GM11168 (cell line): ENCODE measurements at regions not wholly inside any gene's neighbourhood (a gene's known extent, or its start where the extent isn't known, plus 50 kb on each side); places are given as distances from the start of the nearest gene placed in this dataset.

Source experiments
- in situ Hi-C: fragments of 300-500 bp; cut with MboI; formaldehyde crosslinking; loops from one replicate; pipeline ENCODE4 v1.12.0; 2022; ENCODE audit warnings: low sequenced_read_pairs; ENCODE audit not compliant: unreplicated experiment

DNA sequence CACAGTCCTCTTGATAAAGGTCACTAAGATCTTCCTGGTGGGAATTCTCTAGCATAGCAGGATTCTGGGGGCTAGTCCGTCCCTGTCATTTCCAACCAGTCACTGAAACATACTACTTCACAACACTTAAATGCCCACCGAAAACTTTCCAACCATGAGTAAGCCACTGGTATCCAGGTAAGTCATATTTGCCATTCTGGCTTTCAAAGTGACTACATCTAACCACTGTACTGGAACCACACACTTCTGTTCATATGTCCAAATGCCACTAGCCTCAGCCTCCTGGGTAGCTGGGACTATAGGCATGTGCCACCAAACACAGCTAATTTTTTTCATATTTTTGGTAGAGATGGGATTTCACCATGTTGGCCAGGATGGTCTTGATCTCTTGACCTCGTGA is 64.3 kb upstream of the VANGL1 start:
- in situ Hi-C loops, result loop anchor here (25.0 kb wide), 1 partner anchor 590 kb away; no protein-coding TSS in a partner anchor

DNA sequence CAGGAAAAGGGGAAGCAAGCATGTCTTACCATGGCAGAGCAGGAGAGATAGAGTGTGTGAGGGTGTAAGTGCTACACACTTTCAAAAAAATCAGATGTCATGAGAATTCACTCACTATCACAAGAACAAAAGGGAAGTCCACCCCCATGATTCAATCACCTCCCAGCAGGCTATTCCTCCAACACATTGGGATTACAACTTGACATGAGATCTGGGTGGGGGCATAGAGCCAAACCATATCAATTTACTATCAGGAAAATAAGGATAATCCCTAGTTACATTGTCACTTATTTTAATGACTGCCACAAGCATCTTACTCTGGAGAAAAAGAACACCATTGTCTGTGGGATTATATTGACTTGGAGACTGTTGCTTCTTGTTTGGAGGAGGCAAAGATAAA is 66.1 kb upstream of the VANGL1 start:
- in situ Hi-C loops, result loop anchor here (25.0 kb wide), 1 partner anchor 588 kb away; no protein-coding TSS in a partner anchor

DNA sequence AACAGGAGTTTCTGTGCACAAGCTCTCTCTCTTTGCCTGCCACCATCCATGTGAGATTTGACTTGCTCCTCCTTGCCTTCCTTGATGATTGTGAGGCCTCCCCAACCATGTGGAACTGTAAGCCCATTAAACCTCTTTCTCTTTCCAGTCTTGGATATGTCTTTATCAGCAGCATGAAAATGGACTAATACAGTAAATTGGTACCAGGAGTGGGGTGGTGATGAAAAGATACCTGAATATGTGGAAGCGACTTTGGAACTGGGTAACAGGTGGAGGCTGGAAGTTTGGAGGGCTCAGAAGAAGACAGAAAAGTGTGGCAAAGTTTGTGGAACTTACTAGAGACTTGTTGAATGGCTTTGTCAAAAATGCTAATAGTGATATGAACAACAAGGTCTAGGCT is 69.1 kb upstream of the VANGL1 start:
- in situ Hi-C loops, result no loop called here

DNA sequence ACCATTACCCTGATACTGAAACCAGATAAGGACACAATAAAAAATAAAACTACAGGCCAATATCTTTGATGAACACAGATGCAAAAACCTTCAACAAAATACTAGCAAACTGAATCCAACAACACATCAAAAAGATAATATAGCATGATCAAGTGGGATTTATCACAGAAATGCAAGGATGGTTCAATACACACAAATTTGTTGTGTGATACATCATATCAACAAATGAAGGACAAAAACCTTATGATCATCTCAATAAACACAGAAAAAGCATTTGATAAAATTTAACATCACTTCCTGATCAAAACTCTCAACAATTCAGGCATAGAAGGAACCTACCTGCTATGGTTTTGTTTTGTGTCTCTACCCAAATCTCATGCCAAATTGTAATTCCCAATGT is 74.3 kb upstream of the VANGL1 start:
- in situ Hi-C loops, result no loop called here

DNA sequence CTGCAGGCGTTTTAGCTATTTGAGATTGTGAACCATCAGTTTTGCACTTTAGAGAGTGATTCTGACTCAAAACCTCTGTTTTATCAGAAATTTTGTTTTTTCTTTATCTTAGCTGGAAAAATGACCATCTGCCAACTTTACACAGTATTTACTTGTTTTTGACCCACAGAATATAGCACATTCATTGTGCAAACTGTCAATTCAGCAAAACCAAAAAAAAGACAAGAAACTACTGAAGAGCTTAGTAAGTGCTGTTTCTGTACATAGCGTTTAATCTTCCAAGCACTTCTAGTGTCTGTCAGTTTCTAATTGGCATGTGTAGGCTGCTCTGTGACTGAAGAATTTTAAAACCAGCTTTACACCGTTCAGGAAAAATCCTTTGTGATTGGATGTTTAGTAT is 76.0 kb upstream of the VANGL1 start:
- in situ Hi-C loops, result no loop called here

DNA sequence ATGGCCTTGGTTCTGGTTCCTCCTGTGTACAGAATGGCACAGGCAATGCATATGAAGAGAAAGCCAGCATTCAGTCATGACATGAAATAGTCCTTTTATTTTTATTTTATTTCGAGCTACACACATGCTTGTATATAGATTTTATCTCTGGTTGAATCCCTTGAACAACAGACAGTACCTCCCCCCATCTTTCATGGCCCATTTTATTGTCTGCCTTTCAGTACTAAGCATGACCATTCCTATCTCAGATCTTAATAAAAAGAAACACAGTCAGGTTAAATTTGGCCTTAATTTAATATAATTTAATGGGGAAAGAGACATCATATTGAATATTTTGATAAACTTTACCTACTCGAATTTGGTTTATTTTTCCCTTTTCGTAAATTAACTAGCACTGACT is 76.4 kb upstream of the VANGL1 start:
- in situ Hi-C loops, result no loop called here

DNA sequence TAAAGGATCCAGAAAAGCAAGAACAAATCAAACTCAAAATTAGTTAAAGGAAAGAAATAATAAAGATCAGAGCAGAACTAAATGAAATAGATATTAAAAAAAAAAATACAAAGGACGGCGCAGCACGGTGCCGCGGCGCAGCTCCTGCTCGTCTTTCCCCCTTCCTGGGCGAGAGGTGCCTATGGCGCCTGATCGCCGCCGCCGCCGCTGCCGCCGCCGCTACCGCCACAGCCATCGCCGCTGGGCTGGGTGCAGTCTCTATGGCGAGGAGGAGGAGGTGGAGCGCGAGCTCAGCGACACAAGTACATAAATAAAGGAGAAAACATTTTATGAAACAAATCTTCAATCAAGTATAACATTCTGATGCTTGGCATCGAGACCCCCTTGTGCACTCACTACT is 77.6 kb upstream of the VANGL1 start:
- in situ Hi-C loops, result no loop called here

DNA sequence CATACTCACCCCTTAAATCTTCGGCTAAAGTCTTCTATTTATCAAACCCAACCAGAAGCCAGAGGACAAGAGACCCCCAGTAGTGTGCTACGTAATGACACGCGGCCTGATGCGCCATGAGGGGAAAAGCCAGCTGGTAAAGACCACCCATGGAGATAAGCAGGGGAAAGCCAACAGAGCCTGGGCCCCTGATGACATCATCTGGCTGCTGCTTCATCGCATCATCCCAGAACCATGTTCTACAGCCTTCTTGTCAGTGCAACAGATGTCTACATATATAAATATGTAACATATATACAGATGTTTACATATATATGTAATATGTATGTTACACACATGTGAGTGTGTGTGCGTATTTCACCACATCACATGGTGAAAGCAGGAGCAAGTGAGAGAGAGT is 81.7 kb upstream of the VANGL1 start:
- in situ Hi-C loops, result no loop called here

DNA sequence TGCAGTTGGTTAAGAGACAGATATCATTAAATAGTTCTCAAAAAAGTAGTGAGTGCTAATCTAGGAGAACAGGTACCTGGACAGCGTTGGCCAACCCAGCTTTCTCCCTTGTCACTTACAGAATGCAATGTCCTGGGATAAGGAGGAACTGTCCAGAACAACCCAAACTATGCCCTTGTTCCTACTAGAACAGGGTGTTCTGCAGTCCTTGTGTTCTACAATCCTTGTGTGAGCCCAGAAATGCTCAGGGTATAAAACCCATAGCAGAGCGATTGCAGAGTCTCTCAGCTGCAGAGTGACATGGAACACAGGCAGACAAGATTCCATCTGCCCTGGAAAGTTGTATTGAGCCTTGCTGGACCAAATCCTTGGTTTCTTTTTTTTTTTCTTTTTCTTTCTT is 83.5 kb upstream of the VANGL1 start:
- in situ Hi-C loops, result no loop called here

DNA sequence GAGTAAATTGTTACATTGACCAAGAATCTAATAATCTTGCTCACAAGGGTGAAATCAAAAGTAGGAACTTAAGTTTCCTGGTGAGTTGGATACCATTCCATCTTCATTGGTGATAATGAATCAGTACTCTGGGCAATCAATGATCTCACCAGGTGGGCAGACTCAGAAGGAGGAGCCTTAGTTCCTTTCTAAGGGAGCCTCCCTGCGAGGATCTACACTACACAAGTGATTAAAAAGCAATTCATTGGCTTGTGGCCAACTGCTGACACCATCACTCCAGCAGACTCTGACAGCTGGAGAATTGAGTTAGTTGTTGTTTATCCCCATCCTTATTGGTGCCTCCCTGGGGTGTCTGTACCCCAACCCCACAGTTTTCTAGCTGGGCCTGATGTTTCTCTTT is 84.1 kb upstream of the VANGL1 start:
- in situ Hi-C loops, result no loop called here

DNA sequence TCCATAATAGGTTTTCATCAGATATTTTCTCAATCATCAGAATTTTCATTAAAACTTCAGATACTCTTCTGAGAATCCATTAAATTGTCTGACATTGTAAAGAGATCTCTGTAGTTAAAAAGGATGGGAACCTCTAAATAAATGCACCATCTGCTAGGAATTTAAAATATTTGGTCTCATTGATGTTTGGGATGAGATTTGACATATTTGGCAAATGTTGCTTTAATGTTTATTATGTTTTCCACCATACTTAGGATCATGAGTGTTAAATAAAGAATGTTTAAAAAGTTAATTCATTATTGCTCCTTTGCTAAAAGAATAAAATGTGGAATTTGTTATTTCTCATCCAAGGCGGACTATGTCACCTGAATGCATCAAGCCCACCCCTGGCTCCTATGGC is 85.5 kb upstream of the VANGL1 start:
- in situ Hi-C loops, result no loop called here

DNA sequence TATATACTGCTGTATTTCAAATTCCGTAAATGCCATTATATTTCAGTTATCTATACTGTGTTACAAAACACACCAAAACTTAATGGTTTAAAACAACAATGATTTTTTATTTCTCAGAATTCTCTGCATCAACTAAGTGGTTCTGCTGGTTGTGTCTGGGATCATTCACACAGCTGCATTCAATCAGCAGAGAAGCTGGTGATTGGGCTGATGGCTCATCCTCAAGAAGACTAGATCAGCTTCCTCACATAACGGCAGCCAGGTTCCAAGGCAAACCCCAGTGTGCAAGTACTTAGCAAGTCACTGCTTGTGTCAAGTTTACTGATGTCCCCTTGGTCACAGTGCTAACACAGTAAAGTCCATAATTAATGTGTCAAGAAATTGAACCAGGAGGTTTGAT is 86.3 kb upstream of the VANGL1 start:
- in situ Hi-C loops, result no loop called here

DNA sequence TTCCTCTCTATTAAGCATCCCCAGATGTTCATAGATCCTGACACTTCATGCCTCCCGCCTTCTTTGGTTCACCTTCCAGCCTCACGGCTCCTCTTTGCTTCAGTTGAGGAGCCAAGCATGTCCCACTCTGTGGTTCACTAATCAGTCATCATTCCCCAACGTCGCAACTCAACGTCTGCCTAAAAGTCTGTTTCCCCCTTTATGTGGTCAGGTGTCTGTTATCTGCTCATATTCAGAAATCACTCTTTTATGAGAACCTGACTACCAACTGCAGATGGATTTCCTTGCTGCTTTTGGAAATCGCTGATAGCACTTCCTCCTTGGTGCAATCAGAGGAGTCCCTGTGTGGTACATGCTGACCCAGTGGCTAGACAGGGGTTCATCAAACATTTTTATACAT is 94.1 kb upstream of the VANGL1 start:
- in situ Hi-C loops, result no loop called here

DNA sequence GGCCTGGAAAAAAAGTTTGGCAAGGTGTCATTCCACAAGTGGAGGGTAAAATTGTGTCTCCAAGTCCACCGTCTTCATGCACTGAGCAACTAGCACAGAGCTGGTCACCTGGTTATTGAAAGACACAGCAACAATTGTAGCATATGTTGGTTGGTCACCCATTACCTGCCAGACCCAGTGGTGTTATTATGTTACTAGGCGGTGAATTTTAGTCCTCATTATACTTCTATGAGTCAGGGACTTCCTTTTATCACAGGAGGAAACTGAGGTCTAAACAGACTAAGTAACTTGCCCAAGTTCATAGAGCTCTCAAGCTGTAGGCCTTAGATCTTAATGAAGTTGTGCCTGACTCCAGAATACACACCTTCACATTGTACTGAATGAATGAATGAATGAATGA is 94.9 kb upstream of the VANGL1 start:
- in situ Hi-C loops, result no loop called here

DNA sequence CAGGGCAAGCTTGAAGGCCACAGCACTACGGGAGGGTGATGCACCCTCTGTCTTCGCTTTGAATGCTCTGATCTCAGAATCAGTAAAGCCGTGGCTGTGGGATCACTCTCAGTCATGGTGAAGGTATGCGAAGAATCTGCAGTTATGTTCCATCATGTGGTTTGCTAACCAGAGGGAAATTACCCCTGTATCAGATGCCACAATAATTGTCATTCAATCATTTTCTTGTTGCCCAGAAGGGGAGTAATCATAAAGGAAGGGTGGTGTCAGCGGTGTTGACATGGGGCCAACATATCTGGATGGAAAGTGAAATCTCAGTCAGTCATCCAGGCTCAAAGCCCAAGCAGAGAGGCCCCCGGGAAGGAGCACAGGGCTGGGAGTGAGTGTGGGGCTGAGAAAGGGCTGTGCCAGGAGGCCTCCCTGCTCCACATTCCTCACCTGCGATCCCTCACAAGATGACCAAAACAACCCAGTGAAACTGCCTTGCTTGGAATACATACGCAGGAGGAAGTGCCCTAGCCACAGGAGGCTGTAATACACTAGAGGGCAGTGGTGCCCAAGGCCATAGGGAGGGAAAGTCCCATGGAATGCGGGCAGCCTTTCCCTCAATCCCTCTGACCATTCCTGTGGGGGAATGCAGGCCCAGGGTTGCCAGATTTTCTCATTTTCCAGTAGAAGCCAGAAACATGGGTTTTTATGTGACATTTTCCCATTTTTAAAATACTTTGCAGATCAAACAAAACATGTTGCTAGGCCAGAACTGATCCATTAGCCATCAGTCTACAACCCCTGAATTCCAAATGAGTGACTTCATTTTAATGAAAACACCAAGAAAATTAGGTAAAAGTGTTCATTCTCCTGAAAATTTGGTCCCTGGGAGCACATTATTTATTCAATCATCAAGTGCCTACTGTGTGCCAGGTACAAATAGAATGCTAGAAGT is 95.7 kb upstream of the VANGL1 start:
- in situ Hi-C loops, result no loop called here

DNA sequence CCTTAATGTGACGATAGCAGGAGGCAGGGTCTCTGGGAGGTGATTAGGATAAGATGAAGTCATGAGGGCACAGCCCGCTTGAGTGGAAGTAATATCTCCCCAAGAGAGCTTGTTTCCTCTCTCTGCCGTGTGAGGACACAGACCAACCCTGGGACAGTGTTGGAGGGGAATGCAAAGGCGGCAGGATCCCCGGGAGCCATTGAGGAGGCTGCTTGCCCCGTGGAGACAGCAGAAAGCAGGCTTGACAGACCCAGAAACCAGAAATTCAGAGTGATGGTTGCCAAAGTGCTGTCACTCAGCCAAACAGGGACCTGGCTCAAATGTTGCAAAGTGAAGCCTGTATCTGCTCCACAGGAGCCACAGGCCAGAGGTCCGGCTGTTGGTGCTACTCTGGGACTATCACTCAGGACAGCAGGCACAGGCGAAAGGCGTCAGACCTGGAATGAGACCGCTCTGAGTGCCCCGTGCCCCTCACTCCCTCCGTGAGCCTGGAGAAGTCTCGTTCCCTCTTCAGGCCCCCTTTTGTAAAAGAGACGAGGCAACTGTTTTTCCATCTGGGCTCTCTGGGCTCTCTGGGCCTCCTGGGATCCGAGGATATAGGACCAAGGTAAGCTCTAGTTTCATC is 96.6 kb upstream of the VANGL1 start:
- in situ Hi-C loops, result no loop called here

DNA sequence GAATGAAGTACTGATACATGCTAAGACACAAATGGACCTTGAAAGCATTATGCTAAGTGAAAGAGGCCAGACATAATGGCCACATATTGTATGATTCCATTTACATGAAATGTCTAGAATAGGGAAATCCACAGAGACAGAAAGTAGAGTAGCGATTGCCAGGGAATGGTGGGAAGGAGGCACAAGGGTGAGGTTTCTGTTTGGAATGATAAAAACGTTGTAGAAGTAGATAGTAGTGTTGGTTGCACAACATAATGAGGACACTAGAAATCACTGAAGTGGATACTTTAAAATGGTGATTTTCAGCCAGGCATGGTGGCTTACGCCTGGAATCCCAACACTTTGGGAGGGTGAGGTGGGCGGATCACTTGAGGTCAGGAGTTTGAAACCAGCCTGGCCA is 97.6 kb upstream of the VANGL1 start:
- in situ Hi-C loops, result no loop called here

DNA sequence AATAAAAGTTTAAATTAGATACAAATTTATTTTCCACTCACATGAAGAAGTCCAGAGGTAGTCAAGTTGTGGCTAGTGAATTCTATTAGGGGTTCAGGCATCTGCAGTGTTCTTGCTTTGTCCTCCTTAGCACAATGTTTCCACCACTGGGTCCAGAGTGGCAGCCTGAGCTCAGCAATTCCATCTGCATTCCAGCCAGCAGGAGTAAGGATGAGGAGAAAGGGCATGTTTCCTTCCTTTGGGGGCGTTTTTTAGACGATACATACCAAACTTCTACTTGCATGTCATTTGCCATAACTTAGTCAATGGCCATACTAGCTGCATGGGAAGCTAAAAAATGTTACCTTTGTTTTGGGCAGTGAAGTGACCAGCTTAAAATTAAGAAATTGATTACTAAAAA is 98.5 kb upstream of the VANGL1 start:
- in situ Hi-C loops, result no loop called here

DNA sequence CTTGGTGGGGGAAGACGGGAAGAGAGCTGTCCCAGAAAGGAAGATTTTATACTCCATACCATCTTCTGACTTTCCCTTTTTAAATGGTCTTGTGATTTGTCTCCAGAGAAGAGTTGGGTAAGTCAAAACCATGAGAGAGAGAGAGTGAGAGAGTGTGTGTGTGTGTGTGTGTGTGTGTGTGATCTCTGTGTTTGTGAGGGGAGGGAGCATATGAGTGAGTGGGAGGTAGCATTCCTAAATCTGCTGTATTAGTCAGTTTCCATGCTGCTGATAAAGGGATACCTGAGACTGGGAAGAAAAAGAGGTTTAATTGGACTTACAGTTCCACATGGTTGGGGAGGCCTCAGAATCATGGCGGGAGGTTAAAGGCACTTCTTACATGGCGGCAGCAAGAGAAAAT is 102.0 kb upstream of the VANGL1 start:
- in situ Hi-C loops, result no loop called here

DNA sequence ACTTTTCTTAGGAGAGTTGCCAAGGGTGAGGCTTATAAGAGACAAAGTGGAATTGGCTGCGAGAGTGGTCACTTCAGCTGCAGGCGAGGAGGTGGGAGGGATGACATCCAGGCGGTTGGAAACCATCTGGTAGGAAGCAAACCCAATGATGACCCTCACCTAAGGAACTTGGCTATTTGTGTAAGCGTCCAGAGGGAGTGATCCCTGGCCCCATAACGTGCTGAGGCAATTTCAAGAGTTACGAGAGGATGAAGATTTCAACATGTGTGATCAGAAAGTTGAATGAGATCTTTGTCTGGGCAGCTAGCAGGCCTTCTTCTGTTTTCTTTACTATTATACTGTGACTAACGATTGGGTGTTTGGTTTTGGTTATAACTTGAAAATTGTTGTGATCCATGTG is 102.7 kb upstream of the VANGL1 start:
- in situ Hi-C loops, result no loop called here

DNA sequence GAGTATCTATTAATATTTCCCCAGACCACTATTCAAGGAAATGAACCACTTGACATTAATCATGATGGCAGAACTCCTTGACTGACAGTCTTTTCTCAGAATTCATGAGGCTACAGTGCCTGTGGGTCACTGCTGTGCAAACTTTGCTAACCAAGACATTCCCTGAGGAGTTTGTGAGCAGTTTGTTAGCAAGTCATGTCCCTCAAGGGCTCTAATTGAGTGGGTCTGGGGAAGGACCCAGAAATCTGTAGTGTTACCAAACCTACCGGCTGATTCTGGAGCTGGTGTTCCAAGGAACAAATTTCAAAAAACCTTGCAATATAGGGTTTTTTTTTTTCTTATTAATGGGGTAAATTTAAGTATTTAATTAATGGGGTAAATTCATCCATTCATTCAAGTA is 103.2 kb upstream of the VANGL1 start:
- in situ Hi-C loops, result no loop called here

DNA sequence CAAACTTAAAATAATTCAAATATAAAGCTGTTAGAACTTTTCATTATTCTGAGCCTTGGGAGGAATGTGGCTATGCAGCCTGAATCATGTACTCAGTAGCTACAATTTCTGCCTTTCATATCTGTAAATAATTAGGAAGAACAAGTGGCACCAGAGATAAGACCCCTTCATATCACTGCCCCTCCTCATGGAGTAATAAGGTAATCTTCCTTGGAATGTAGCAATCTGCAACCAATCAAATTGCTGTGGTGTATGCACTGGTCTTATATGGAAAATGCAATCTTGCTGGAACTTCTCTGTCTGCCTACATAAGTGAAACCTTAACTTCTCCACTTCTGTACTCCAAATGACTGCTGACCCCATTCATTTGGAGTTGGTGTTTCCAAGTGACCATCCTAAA is 104.4 kb upstream of the VANGL1 start:
- in situ Hi-C loops, result no loop called here
